ENCODE measurements at regions not wholly inside any gene's neighbourhood (a gene's known extent, or its start where the extent isn't known, plus 50 kb on each side); places are given as distances from the start of the nearest gene placed in this dataset.

- DNase-seq (ENCODE audit: low read depth in 1 of 2, low spot score in 2 of 2) = no peak
- Histone ChIP-seq H3K27ac (ENCODE audit: low read depth, low read length) (no peak overlapping the region), H3K18ac (ENCODE audit: extremely low read depth, low read length) (no peak overlapping the region), H4K91ac (replicated peaks; ENCODE audit: insufficient read length, low read length) (no peak overlapping the region), H2BK20ac (ENCODE audit: low read length) (no peak overlapping the region), H2AK5ac (ENCODE audit: low read depth, low read length) (no peak overlapping the region), H3K9me3 (ENCODE audit: insufficient read depth in 2 of 2, low read depth in 1 of 2, low read length in 1 of 2) (peaks cover 67 to 80% of the 10 kb centered on the region in 2 experiments), H3K27me3 (replicated peaks in 1 of 4; ENCODE audit: control insufficient read depth in 3 of 4, extremely low read depth in 1 of 4, insufficient read depth in 3 of 4, low read length in 3 of 4) (no peaks in the 10 kb centered on the region), H3K4ac (replicated peaks; ENCODE audit: insufficient read length, low read depth, low read length) (no peak overlapping the region), H4K20me1 (replicated peaks in 1 of 2; ENCODE audit: control insufficient read depth in 1 of 2, insufficient read depth in 2 of 2, low read length in 2 of 2) (no peaks in the 10 kb centered on the region), H3K4me3 (ENCODE audit: extremely low read depth in 1 of 4, insufficient read depth in 2 of 4, low read depth in 3 of 4, low read length in 4 of 4) (no peak overlapping the region), H2BK12ac (ENCODE audit: low read depth, low read length) (no peak overlapping the region), H3K4me2 (ENCODE audit: insufficient read depth in 1 of 2, low read depth in 2 of 2, low read length in 2 of 2) (no peak overlapping the region), H3K4me1 (replicated peaks in 1 of 4; ENCODE audit: control insufficient read depth in 3 of 4, insufficient read depth in 4 of 4, low read length in 3 of 4) (no peaks in the 10 kb centered on the region), H4K8ac (ENCODE audit: extremely low read depth, insufficient read depth, low read length) (no peak overlapping the region), H3K23me2 (ENCODE audit: low read depth, low read length) (no peaks in the 10 kb centered on the region), H3K36me3 (ENCODE audit: control insufficient read depth in 2 of 4, insufficient read depth in 4 of 4, low read length in 3 of 4) (no peaks in the 10 kb centered on the region), H2BK15ac (ENCODE audit: low read length) (no peak overlapping the region), H3K79me1 (ENCODE audit: low read depth, low read length) (no peaks in the 10 kb centered on the region), H2AFZ (ENCODE audit: low read length) (no peak overlapping the region), H2BK5ac (ENCODE audit: low read depth, low read length) (no peak overlapping the region), H3K56ac (replicated peaks; ENCODE audit: insufficient read length, low read depth, low read length) (no peak overlapping the region), H3K14ac (ENCODE audit: insufficient read length) (no peak overlapping the region), H4K5ac (ENCODE audit: insufficient read length, low read depth, low read length) (no peak overlapping the region), H3K79me2 (ENCODE audit: control insufficient read depth in 1 of 2, insufficient read depth in 2 of 2, low read length in 2 of 2) (no peaks in the 10 kb centered on the region), H3K9ac (replicated peaks in 1 of 4; ENCODE audit: extremely low read depth in 1 of 4, low read depth in 3 of 4, low read length in 3 of 4) (no peak overlapping the region), H3K23ac (ENCODE audit: insufficient read length) (no peak overlapping the region), H2BK120ac (replicated peaks; ENCODE audit: low read depth, low read length) (no peak overlapping the region)
- POLR2A ChIA-PET (ENCODE audit: partially characterized antibody) = no interaction called here
- 71 to 100% methylated on average over 1 to 10 of the region's 10 CpGs for WGBS, 2 experiments (ENCODE audit: extremely low coverage in 1 of 2, insufficient coverage in 1 of 2, insufficient read length in 1 of 2, insufficient replicate concordance in 2 of 2, low coverage in 1 of 2, low lambda C conversion rate in 2 of 2, missing lambda C conversion rate in 1 of 2)
- CTCF ChIA-PET (ENCODE audit: partially characterized antibody) = no interaction called here
- no peak for FAIRE-seq
- TF ChIP-seq CREB1 (IDR thresholded peaks at IDR 0.05) = no peak
- no peak for TF ChIP-seq RAD21 (IDR thresholded peaks at IDR 0.05 in 1 of 2, conservative IDR thresholded peaks at IDR 0.05 in 1 of 2; ENCODE audit: low read depth in 2 of 2, low read length in 2 of 2)
- no peak for TF ChIP-seq SIRT6 (IDR thresholded peaks at IDR 0.05; ENCODE audit: low read length)
- TF ChIP-seq MAFK (IDR thresholded peaks at IDR 0.05; ENCODE audit: low read depth, low read length) = no peak
Observed at GRCh38 chr14:106235356-106236159, 709.2 kb downstream of the TMEM121 start.

Data from H1 (cell line).